H1 (cell line): ENCODE measurements at regions not wholly inside any gene's neighbourhood (a gene's known extent, or its start where the extent isn't known, plus 50 kb on each side); places are given as distances from the start of the nearest gene placed in this dataset.

ENCODE experiments used
- ASH2L ChIP-seq: fragments of 200-600, 300-600 bp; sonication (generic); IDR thresholded peaks from one replicate; pipeline ENCODE4 v1.7.1; 2017; ENCODE audit warnings: low read length
- BACH1 ChIP-seq: IDR thresholded peaks from 2 replicates; pipeline ENCODE4 v1.6.1; 2012; ENCODE audit warnings: low read length, improper control_type of control experiment

GRCh38 chr12:90802727-90803126 lies 152.2 kb downstream of the CCER1 start (continued):
- TF ChIP-seq ASH2L = no peak
- TF ChIP-seq BACH1 = no peak
